Activated CD4-positive, alpha-beta T cell treated with anti-CD3 and anti-CD28 coated beads, Interleukin-2, amount 10 ng/mL, durations not matched to agents 24 days and 14 days (primary cell): ENCODE measurements at regions not wholly inside any gene's neighbourhood (a gene's known extent, or its start where the extent isn't known, plus 50 kb on each side); places are given as distances from the start of the nearest gene placed in this dataset.
"Not testable (repeated sequence)": the region's sequence is repeated elsewhere in the genome, so short reads cannot be mapped to it uniquely, and the experiment has no call there.

Experiments used
- DNase-seq: peaks from one replicate; pipeline ENCODE4 v3.0.0; 2022
- H3K27ac Mint-ChIP-seq: one replicate; pipeline ENCODE4 v1.8.0; 2022; ENCODE audit warnings: mild to moderate bottlenecking, mixed read lengths
- H3K27me3 Mint-ChIP-seq: one replicate; pipeline ENCODE4 v1.8.0; 2022; ENCODE audit warnings: mixed read lengths
- H3K36me3 Mint-ChIP-seq: one replicate; pipeline ENCODE4 v1.8.0; 2022; ENCODE audit warnings: low read depth, mild to moderate bottlenecking, mixed read lengths
- H3K4me1 Mint-ChIP-seq: one replicate; pipeline ENCODE4 v1.8.0; 2021; ENCODE audit warnings: mixed read lengths
- H3K4me3 Mint-ChIP-seq: one replicate; pipeline ENCODE4 v1.8.0; 2022; ENCODE audit warnings: mild to moderate bottlenecking, moderate library complexity, mixed read lengths
- H3K9me3 Mint-ChIP-seq: one replicate; pipeline ENCODE4 v1.8.0; 2021; ENCODE audit warnings: mixed read lengths
- intact Hi-C: fragments of 100-400 bp; cut with micrococcal nuclease; formaldehyde crosslinking; loops from one replicate; pipeline ENCODE4 v1.15.1; 2023

GRCh38 chr3:61354604-61355003 lies 103.4 kb upstream of the FHIT start:
- Mint-ChIP-seq H3K4me1 (no peaks in the 10 kb centered on the region), H3K9me3 (no peaks in the 10 kb centered on the region), H3K36me3 (no peaks in the 10 kb centered on the region), H3K27me3 (peaks cover 3% of the 10 kb centered on the region), H3K4me3 (no peak overlapping the region), H3K27ac (no peak overlapping the region)
- intact Hi-C loops: no loop called here
- no peak for DNase-seq

DNA sequence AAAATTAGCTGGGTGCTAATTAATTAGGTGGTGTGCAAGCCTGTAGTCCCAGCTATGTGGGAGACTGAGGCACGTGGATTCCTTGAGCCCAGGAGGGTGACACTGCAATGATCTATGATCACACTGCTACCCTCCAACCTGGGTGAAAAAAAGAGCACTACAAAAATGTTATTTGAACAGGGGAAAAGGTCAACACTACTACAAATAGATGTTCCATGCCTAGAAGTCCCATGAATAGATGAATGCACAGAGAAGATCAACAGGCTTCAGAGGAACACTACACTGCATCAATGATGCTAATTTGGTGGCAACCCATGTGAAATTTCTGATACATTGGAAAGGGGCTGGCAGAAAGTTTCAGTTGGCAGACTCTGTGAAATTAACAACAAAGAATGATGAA lies 105.4 kb upstream of the FHIT start:
- no peaks in the 10 kb centered on the region for H3K36me3 Mint-ChIP-seq
- H3K27ac Mint-ChIP-seq: no peak overlapping the region
- DNase-seq: no peak
- H3K4me3 Mint-ChIP-seq: no peak overlapping the region
- no peaks in the 10 kb centered on the region for H3K9me3 Mint-ChIP-seq
- H3K27me3 Mint-ChIP-seq: peaks cover 3% of the 10 kb centered on the region
- intact Hi-C loops: no loop called here
- no peaks in the 10 kb centered on the region for H3K4me1 Mint-ChIP-seq

DNA sequence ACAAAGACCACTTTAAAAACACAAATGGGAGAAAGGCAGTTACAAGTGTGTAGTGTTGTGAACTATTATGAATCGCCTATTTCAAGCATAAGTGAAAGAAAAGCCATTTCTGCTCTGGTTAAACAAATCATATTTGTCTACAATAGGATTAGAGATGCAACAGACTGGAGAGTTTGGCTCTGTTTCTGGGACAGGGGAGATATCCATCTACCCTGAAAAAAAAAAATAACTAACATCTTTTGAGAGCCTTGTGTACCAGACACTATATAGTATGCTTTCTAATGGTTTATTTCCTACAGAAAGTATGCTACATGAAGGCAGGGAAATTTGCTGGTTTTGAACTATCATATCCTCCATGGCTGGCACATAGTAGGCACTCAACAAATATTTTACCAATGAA lies 106.7 kb upstream of the FHIT start:
- intact Hi-C loops: no loop called here
- DNase-seq: no peak
- H3K9me3 Mint-ChIP-seq: no peaks in the 10 kb centered on the region
- no peak overlapping the region for H3K4me3 Mint-ChIP-seq
- H3K27me3 Mint-ChIP-seq: peaks cover 5% of the 10 kb centered on the region
- H3K4me1 Mint-ChIP-seq: no peaks in the 10 kb centered on the region
- no peaks in the 10 kb centered on the region for H3K36me3 Mint-ChIP-seq
- H3K27ac Mint-ChIP-seq: no peak overlapping the region

DNA sequence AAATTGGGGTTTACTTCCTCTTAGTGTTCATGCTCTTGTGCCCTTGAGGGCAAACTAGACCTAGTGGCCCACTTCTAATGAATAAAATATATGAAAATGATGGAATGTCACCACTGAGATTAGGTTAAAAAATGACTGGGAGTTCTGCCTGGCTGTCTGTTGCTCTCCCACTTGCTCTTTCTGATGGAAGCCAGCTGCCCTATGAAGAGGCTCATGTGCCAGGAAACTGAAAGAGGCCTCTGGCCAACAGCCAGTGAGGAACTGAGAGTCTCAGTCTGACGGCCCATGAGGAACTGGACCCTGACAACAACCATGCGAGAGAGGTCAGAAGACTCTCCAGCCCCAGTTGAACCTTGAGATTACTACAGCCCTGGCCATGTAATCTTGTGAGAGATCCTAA lies 107.1 kb upstream of the FHIT start:
- no peaks in the 10 kb centered on the region for H3K36me3 Mint-ChIP-seq
- DNase-seq: no peak
- H3K27me3 Mint-ChIP-seq: peaks cover 5% of the 10 kb centered on the region
- no peak overlapping the region for H3K4me3 Mint-ChIP-seq
- no peaks in the 10 kb centered on the region for H3K4me1 Mint-ChIP-seq
- intact Hi-C loops: no loop called here
- H3K9me3 Mint-ChIP-seq: no peaks in the 10 kb centered on the region
- H3K27ac Mint-ChIP-seq: no peak overlapping the region

DNA sequence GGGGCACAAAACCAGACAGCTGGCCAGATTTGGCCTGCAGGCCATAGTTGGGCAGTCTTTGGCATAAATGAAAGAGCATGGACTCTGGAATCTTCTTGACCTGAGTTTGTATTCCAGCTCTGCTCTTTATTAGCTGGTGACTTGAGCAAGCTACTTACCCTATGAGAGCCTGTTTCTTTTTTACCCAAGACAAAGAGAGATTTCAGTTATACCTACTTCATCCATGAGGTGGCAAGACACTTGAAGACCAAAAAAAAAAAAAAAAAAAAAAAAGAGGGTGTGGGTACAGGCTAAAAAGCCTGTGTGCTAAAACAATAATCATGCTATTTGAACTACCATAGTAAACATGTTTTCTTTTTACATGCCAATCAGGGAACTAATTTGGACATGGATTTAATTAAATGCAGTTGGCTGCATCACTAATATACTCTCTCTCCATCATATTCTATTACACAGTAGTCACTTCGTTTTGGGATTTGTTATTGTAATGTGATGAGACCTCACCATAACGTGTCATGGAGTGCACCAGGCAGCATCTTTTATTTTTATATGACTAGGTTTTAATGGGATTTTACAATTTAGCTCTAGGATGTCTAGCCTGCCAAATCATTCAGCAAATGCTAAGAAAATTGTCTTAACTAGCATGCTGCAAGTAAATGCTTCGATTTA lies 109.2 kb upstream of the FHIT start:
- Mint-ChIP-seq H3K36me3 (no peaks in the 10 kb centered on the region), H3K4me3 (no peak overlapping the region), H3K27me3 (peaks cover 5% of the 10 kb centered on the region), H3K27ac (no peak overlapping the region), H3K4me1 (no peaks in the 10 kb centered on the region), H3K9me3 (no peaks in the 10 kb centered on the region)
- no peak for DNase-seq
- intact Hi-C loops: no loop called here

DNA sequence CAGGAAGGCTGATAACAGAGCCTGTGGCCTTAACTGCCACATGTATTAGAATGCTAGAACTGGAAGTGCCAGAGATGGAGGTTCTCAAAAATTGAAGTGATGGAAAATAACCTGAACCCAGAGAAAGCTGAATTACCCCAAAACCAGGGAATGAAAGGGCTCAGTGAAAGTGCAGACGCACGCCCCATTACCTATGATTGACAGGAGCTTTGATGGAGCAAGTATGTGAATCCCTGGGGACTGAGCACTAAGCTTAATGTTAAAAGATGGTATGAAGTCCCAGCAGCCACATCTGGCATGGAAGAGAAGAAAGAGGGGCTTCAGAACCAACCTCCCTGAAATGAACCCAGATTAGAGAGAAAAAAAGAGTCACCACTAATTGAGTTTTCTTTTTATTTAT lies 118.4 kb upstream of the FHIT start:
- no peak overlapping the region for H3K4me3 Mint-ChIP-seq
- no peaks in the 10 kb centered on the region for H3K4me1 Mint-ChIP-seq
- H3K27ac Mint-ChIP-seq: no peak overlapping the region
- H3K9me3 Mint-ChIP-seq: no peaks in the 10 kb centered on the region
- DNase-seq: no peak
- no peaks in the 10 kb centered on the region for H3K36me3 Mint-ChIP-seq
- intact Hi-C loops: no loop called here
- H3K27me3 Mint-ChIP-seq: peaks cover 6% of the 10 kb centered on the region

- Mint-ChIP-seq H3K27me3 (peaks cover 5% of the 10 kb centered on the region), H3K4me1 (no peaks in the 10 kb centered on the region)
- intact Hi-C loops: no loop called here
These were observed 119.9 kb upstream of the FHIT start for GRCh38 chr3:61371123-61371522.

DNA sequence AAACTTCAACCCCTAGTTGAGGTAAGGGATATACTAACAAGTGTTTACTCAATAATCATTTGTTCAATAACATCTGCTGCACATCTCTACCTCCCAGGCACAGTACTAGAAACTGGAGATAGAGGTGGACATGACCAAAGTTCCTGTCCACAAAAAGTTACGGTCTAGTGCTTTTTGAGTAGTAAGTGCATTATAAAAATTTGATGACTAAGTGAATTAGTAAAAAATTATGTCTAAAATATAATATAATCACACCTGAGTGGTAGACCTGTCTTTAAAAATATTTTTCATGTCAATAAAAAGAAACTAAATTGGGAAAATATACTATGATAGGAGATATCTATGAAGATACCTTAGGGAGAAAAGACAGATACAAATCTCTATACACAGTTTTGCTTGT lies 121.5 kb upstream of the FHIT start:
- DNase-seq: no peak
- Mint-ChIP-seq H3K27ac (no peak overlapping the region), H3K4me3 (no peak overlapping the region), H3K4me1 (no peaks in the 10 kb centered on the region), H3K9me3 (no peaks in the 10 kb centered on the region), H3K36me3 (no peaks in the 10 kb centered on the region), H3K27me3 (peaks cover 5% of the 10 kb centered on the region)
- intact Hi-C loops: no loop called here

More at GRCh38 chr3:61371123-61371522, 119.9 kb upstream of the FHIT start:
- Mint-ChIP-seq H3K36me3 (no peaks in the 10 kb centered on the region), H3K4me3 (no peak overlapping the region), H3K9me3 (no peaks in the 10 kb centered on the region), H3K27ac (no peak overlapping the region)
- DNase-seq: peak; percentile 60

- Mint-ChIP-seq H3K36me3 (no peaks in the 10 kb centered on the region), H3K27ac (no peak overlapping the region), H3K4me1 (peaks cover 3% of the 10 kb centered on the region), H3K9me3 (no peaks in the 10 kb centered on the region), H3K27me3 (peaks cover 14% of the 10 kb centered on the region), H3K4me3 (no peak overlapping the region)
- no peak for DNase-seq
- intact Hi-C loops: no loop called here
These were observed 127.1 kb upstream of the FHIT start for GRCh38 chr3:61378311-61378710.

GRCh38 chr3:61381745-61382392 lies 130.6 kb upstream of the FHIT start:
- H3K27me3 Mint-ChIP-seq: peaks cover 18% of the 10 kb centered on the region
- no peak overlapping the region for H3K27ac Mint-ChIP-seq
- H3K9me3 Mint-ChIP-seq: no peaks in the 10 kb centered on the region
- no peak overlapping the region for H3K4me3 Mint-ChIP-seq
- H3K4me1 Mint-ChIP-seq: peaks cover 3% of the 10 kb centered on the region
- intact Hi-C loops: loop anchor here (5.0 kb wide), 1 partner anchor 1805 kb away; no protein-coding TSS in a partner anchor
- peak; percentile 67 for DNase-seq
- H3K36me3 Mint-ChIP-seq: no peaks in the 10 kb centered on the region

- DNase-seq: no peak
- Mint-ChIP-seq H3K4me3 (no peak overlapping the region), H3K27me3 (peaks cover 9% of the 10 kb centered on the region)
These were observed 136.6 kb upstream of the FHIT start for GRCh38 chr3:61387817-61388216.

DNA sequence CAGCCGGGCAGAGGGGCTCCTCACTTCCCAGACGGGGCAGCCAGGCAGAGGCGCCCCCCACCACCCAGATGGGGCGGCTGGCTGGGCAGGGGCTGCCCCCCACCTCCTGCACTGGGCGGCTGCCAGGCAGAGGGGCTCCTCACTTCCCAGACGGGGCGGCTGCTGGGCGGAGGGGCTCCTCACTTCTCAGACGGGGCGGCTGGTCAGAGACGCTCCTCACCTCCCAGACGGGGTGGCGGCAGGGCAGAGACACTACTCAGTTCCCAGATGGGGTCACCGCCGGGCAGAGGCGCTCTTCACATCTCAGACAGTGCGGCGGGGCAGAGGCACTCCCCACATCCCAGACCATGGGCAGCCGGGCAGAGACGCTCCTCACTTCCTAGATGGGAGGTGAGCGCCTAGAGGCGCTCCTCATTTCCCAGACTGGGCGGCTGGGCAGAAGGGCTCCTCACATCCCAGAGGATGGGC lies 142.3 kb upstream of the FHIT start:
- H3K36me3 Mint-ChIP-seq, H3K27me3 Mint-ChIP-seq, intact Hi-C loops, H3K4me1 Mint-ChIP-seq, H3K4me3 Mint-ChIP-seq, H3K27ac Mint-ChIP-seq: not testable (repeated sequence)
- peak; percentile 21 for DNase-seq
- peaks cover 17% of the 10 kb centered on the region for H3K9me3 Mint-ChIP-seq

More at GRCh38 chr3:61387817-61388216, 136.6 kb upstream of the FHIT start:
- H3K27ac Mint-ChIP-seq: no peak overlapping the region
- peaks cover 4% of the 10 kb centered on the region for H3K9me3 Mint-ChIP-seq
- H3K4me1 Mint-ChIP-seq: no peaks in the 10 kb centered on the region
- H3K36me3 Mint-ChIP-seq: no peaks in the 10 kb centered on the region
- intact Hi-C loops: no loop called here

DNA sequence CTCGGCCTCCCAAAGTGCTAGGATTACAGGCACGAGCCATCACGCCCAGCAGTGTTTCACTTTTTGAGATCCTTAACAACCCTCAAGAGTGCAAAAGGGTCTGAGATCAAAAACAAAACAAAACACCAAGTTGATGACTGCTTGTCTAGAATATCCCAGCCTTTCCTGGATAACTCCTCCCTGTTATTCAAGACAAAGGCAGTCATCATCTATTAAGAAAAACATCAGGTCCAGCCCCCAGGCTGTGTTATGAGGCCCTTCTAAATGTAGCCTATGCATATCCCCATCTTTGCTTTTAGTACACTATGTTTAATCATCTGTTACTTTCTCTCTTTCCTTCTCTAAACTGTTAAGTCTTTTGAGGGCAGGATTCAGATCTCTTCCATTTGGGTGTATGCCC lies 150.1 kb upstream of the FHIT start:
- Mint-ChIP-seq H3K27me3 (peaks cover 8% of the 10 kb centered on the region), H3K4me3 (no peak overlapping the region), H3K36me3 (no peaks in the 10 kb centered on the region), H3K9me3 (peaks cover 4% of the 10 kb centered on the region), H3K4me1 (no peaks in the 10 kb centered on the region), H3K27ac (no peak overlapping the region)
- peak; percentile 19 for DNase-seq
- intact Hi-C loops: no loop called here

GRCh38 chr3:61407397-61407796 lies 154.0 kb upstream of the PTPRG start:
- Mint-ChIP-seq H3K4me3 (no peak overlapping the region), H3K27ac (no peak overlapping the region), H3K27me3 (peaks cover 11% of the 10 kb centered on the region), H3K9me3 (no peaks in the 10 kb centered on the region), H3K36me3 (no peaks in the 10 kb centered on the region), H3K4me1 (no peaks in the 10 kb centered on the region)
- DNase-seq: no peak
- intact Hi-C loops: no loop called here

DNA sequence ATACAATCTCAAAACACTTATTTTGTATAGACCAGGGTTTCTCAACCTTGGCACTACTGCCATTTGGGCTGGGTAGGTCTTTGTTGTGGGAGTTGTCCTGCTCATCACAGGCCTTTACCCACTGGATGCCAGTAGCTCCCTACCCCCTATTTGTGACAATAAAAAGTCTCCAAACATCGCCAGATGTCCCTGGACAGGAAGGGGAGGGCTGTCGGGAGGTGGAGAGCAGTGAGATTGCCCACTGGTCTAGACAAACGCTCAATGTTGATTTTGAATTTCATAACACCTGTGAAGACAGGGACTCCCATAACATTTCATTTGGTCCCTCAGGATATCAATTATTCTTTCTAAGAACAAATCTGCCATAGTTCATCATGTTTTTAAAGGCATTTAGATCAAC lies 151.7 kb upstream of the PTPRG start:
- intact Hi-C loops: no loop called here
- Mint-ChIP-seq H3K36me3 (no peaks in the 10 kb centered on the region), H3K9me3 (no peaks in the 10 kb centered on the region), H3K27ac (no peak overlapping the region), H3K4me3 (no peak overlapping the region), H3K27me3 (peaks cover 13% of the 10 kb centered on the region), H3K4me1 (peaks cover under 1% of the 10 kb centered on the region)
- no peak for DNase-seq
